Body of pancreas (tissue), 4 donors: ENCODE measurements at regions not wholly inside any gene's neighbourhood (a gene's known extent, or its start where the extent isn't known, plus 50 kb on each side); places are given as distances from the start of the nearest gene placed in this dataset.

Experiments
- CTCF ChIP-seq, 7 experiments: fragments of 450-650 bp in 4 of 7; fragments of 200-600 bp in 3 of 7; sonication (generic) in 3 of 7; IDR thresholded peaks; one replicate each; pipeline ENCODE4 v1.5.1; 2016 to 2019; ENCODE audit warnings: antibody characterized with exemption in 7 of 7
- POLR2A ChIP-seq, 3 donors: fragments of 450-650 bp; IDR thresholded peaks; one replicate each; pipeline ENCODE4 v1.6.1; 2016; ENCODE audit warnings: antibody characterized with exemption in 3 of 3, mild to moderate bottlenecking in 2 of 3

GRCh38 chr21:22892740-22893139, 1894.5 kb downstream of the NCAM2 start:
- no peak for TF ChIP-seq CTCF (IDR thresholded peaks at IDR 0.05)
- TF ChIP-seq POLR2A (IDR thresholded peaks at IDR 0.05) = no peak
